ENCODE measurements at regions not wholly inside any gene's neighbourhood (a gene's known extent, or its start where the extent isn't known, plus 50 kb on each side); places are given as distances from the start of the nearest gene placed in this dataset.

DNA sequence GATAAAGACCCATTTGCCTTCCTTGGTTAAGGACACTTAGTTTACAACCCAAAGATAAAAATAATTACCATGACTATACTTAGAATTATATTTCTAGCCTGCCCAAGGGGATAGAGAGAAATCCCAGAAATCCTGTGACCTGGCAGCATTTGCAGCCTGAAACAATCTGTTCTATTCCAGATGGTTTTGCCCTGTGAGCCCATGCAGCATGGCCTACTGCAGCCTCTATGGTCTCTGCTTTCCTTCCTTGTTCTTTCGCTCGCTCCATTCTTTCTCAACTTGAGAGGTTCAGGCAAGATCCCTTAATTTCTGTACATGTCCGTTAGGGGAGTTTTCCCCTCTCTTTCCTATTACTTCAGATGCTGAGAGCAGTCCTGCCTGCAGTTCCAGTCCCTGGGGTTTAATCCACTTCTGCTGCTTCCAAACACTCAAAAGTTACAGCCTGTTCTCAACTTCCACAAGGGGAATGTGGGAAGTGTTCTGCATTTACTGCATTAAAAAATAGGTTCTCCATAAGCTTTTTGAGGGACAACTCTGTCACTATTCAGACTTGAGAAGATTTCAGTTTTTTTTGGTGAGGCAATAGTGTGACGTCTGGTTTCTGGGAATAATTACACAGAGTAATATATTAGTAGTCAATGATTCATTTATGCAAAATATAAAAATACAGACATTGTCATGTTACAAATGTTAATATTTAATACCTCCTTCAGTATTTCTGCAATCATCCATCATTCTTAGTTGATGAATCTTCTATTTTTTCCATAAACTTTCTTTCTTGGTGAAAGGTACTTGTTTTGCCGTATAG is 80.3 kb downstream of the CDCA7 start:
- H3K27me3 Mint-ChIP-seq: peaks cover 22% of the 10 kb centered on the region
- H3K4me3 Mint-ChIP-seq: no peak overlapping the region
- H3K36me3 Mint-ChIP-seq: peaks cover 3% of the 10 kb centered on the region
- TF ChIP-seq, protein P1, sequence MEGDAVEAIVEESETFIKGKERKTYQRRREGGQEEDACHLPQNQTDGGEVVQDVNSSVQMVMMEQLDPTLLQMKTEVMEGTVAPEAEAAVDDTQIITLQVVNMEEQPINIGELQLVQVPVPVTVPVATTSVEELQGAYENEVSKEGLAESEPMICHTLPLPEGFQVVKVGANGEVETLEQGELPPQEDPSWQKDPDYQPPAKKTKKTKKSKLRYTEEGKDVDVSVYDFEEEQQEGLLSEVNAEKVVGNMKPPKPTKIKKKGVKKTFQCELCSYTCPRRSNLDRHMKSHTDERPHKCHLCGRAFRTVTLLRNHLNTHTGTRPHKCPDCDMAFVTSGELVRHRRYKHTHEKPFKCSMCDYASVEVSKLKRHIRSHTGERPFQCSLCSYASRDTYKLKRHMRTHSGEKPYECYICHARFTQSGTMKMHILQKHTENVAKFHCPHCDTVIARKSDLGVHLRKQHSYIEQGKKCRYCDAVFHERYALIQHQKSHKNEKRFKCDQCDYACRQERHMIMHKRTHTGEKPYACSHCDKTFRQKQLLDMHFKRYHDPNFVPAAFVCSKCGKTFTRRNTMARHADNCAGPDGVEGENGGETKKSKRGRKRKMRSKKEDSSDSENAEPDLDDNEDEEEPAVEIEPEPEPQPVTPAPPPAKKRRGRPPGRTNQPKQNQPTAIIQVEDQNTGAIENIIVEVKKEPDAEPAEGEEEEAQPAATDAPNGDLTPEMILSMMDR (conservative IDR thresholded peaks at IDR 0.05): no peak
- peaks cover 3% of the 10 kb centered on the region for H3K4me1 Mint-ChIP-seq (ENCODE audit: unreplicated experiment)
- H3K9me3 Mint-ChIP-seq: no peaks in the 10 kb centered on the region
- DNase-seq (ENCODE audit: extremely low spot score, unreplicated experiment): no peak
- H3K27ac Mint-ChIP-seq: no peak overlapping the region

DNA sequence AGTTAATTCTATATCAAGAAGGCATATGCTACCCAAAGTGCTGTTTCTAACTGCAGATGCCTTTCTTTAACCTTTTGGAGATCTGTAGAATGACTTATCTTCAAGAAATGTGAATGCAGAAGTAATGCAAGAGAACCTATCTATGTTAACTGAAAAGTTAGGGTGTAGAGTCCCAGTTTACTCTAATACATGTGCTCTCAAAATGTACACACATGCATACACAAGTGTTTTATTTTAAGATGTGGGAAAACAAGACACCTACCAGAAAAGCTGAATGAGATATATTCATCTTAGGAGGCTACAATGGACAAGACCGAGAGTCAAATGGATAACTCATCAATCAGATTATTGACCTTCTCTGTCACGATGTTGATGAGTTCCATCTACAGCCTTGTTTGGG is 80.9 kb downstream of the CDCA7 start:
- Mint-ChIP-seq H3K36me3 (no peaks in the 10 kb centered on the region), H3K4me3 (no peak overlapping the region), H3K27ac (no peak overlapping the region), H3K27me3 (peaks cover 18% of the 10 kb centered on the region), H3K9me3 (no peaks in the 10 kb centered on the region), H3K4me1 (ENCODE audit: unreplicated experiment) (peaks cover 3% of the 10 kb centered on the region)
- no peak for DNase-seq (ENCODE audit: extremely low spot score, unreplicated experiment)
- TF ChIP-seq, protein P1 (conservative IDR thresholded peaks at IDR 0.05): no peak

DNA sequence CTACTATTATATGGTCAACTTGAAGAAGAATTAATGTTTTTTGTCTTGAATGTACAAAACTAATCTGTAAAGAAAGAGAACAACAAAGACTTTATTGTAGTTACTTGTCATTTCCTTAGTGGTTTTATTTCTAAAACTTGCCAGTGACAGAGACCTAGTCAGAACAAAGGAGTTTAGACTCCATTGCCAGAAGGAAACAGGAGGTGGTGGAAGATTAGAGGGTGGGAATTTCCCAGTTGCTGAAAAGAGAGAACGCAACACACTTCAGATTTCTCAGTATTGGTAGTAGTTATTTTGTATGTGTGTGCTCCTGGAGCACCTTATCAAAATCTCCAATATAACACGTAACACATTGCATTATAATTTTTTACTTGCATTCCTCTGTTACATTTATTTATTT is 81.4 kb downstream of the CDCA7 start:
- Mint-ChIP-seq H3K4me1 (ENCODE audit: unreplicated experiment) (peaks cover 3% of the 10 kb centered on the region), H3K4me3 (no peak overlapping the region), H3K9me3 (no peaks in the 10 kb centered on the region), H3K27me3 (peaks cover 18% of the 10 kb centered on the region), H3K36me3 (no peaks in the 10 kb centered on the region), H3K27ac (no peak overlapping the region)
- DNase-seq (ENCODE audit: extremely low spot score, unreplicated experiment): no peak
- TF ChIP-seq, protein P1 (conservative IDR thresholded peaks at IDR 0.05): no peak

DNA sequence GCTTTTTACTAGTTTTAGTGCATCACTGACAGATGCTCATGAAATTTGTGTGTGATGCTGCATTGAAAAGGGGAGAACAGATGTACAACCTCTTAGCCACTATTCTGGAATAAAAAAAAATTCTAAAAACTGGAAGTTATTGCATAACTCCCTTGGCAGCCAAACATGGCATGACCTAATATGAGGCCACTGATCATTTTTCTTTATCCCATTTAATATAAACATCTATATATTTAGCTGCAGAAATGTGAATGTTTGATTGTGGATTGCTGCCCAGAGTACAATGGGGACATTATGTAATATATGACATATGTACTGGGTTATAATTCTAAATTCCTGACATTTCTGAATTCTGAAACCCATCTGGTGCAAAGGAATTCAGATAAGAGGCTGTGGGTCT is 86.5 kb downstream of the CDCA7 start:
- no peak overlapping the region for H3K4me3 Mint-ChIP-seq
- H3K27ac Mint-ChIP-seq: no peak overlapping the region
- no peaks in the 10 kb centered on the region for H3K4me1 Mint-ChIP-seq (ENCODE audit: unreplicated experiment)
- DNase-seq (ENCODE audit: extremely low spot score, unreplicated experiment): no peak
- H3K27me3 Mint-ChIP-seq: peaks cover 6% of the 10 kb centered on the region
- H3K36me3 Mint-ChIP-seq: no peaks in the 10 kb centered on the region
- TF ChIP-seq, protein P1 (conservative IDR thresholded peaks at IDR 0.05): no peak
- H3K9me3 Mint-ChIP-seq: no peaks in the 10 kb centered on the region

DNA sequence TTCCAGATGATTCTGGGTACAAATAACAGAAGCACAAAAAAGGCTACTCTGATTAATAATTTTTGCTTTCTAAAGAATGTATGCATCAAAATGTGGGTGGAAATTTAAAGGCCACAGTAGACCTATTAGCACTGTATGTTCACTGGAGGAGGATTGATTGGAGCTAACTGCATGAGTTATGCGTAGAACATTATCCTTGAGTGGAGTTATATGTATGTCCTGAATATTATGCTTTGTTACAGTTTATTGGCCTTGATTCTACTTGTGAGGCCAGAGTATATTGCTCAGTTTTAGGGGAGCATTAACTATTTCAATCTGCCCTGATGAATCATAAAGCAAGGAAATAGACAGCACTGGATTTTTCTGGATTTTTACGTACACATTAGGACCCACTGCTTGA is 87.9 kb downstream of the CDCA7 start:
- DNase-seq (ENCODE audit: extremely low spot score, unreplicated experiment): no peak
- no peaks in the 10 kb centered on the region for H3K36me3 Mint-ChIP-seq
- no peak overlapping the region for H3K4me3 Mint-ChIP-seq
- peaks cover 5% of the 10 kb centered on the region for H3K9me3 Mint-ChIP-seq
- H3K27me3 Mint-ChIP-seq: peaks cover 6% of the 10 kb centered on the region
- TF ChIP-seq, protein P1 (conservative IDR thresholded peaks at IDR 0.05): no peak
- no peaks in the 10 kb centered on the region for H3K4me1 Mint-ChIP-seq (ENCODE audit: unreplicated experiment)
- H3K27ac Mint-ChIP-seq: no peak overlapping the region

Data from type B pancreatic cell (in vitro differentiated cells).